ENCODE measurements at regions not wholly inside any gene's neighbourhood (a gene's known extent, or its start where the extent isn't known, plus 50 kb on each side); places are given as distances from the start of the nearest gene placed in this dataset.
"Not testable (repeated sequence)": the region's sequence is repeated elsewhere in the genome, so short reads cannot be mapped to it uniquely, and the experiment has no call there.

- H3K9me3 ChIP-seq (ENCODE audit: control insufficient read depth, insufficient read depth, low read depth, low read length); intact Hi-C loops (cut with micrococcal nuclease; ENCODE audit: unreplicated experiment); CTCF ChIA-PET; H3K27me3 ChIP-seq (ENCODE audit: control insufficient read depth, insufficient read depth, low read length); BruUV-seq (replicated peaks); H3K27ac ChIP-seq (ENCODE audit: low read length); ATAC-seq; H3K36me3 ChIP-seq (ENCODE audit: control insufficient read depth, insufficient read depth, low read length); H3K4me1 ChIP-seq (ENCODE audit: control insufficient read depth, insufficient read depth, low read length); POLR2A ChIA-PET; DNase-seq (ENCODE audit: low read depth, low spot score); in situ Hi-C loops (cut with HindIII; ENCODE audit: low pct_unique_long_range_greater_than_20kb, low sequenced_read_pairs); H3K4me3 ChIP-seq (ENCODE audit: low read depth in 2 of 2, low read length in 2 of 2): not testable (repeated sequence)
These were observed 243.6 kb downstream of the CWH43 start for GRCh38 chr4:49229713-49230112.

- DNase-seq (ENCODE audit: low read depth, low spot score); ATAC-seq; BruUV-seq (replicated peaks); H3K27me3 ChIP-seq (ENCODE audit: control insufficient read depth, insufficient read depth, low read length); intact Hi-C loops (cut with micrococcal nuclease; ENCODE audit: unreplicated experiment); H3K4me3 ChIP-seq (ENCODE audit: low read depth in 2 of 2, low read length in 2 of 2); H3K27ac ChIP-seq (ENCODE audit: low read length); H3K36me3 ChIP-seq (ENCODE audit: control insufficient read depth, insufficient read depth, low read length); H3K4me1 ChIP-seq (ENCODE audit: control insufficient read depth, insufficient read depth, low read length); CTCF ChIA-PET; H3K9me3 ChIP-seq (ENCODE audit: control insufficient read depth, insufficient read depth, low read depth, low read length); in situ Hi-C loops (cut with HindIII; ENCODE audit: low pct_unique_long_range_greater_than_20kb, low sequenced_read_pairs); POLR2A ChIA-PET: not testable (repeated sequence)
These were observed 247.3 kb downstream of the CWH43 start for GRCh38 chr4:49233346-49233745.

- POLR2A ChIA-PET; in situ Hi-C loops (cut with HindIII; ENCODE audit: low pct_unique_long_range_greater_than_20kb, low sequenced_read_pairs); H3K4me1 ChIP-seq (ENCODE audit: control insufficient read depth, insufficient read depth, low read length); H3K27me3 ChIP-seq (ENCODE audit: control insufficient read depth, insufficient read depth, low read length); intact Hi-C loops (cut with micrococcal nuclease; ENCODE audit: unreplicated experiment); CTCF ChIA-PET; ATAC-seq; BruUV-seq (replicated peaks); H3K27ac ChIP-seq (ENCODE audit: low read length); H3K4me3 ChIP-seq (ENCODE audit: low read depth in 2 of 2, low read length in 2 of 2); H3K9me3 ChIP-seq (ENCODE audit: control insufficient read depth, insufficient read depth, low read depth, low read length); DNase-seq (ENCODE audit: low read depth, low spot score); H3K36me3 ChIP-seq (ENCODE audit: control insufficient read depth, insufficient read depth, low read length): not testable (repeated sequence)
These were observed 247.7 kb downstream of the CWH43 start for GRCh38 chr4:49233749-49234148.

DNA sequence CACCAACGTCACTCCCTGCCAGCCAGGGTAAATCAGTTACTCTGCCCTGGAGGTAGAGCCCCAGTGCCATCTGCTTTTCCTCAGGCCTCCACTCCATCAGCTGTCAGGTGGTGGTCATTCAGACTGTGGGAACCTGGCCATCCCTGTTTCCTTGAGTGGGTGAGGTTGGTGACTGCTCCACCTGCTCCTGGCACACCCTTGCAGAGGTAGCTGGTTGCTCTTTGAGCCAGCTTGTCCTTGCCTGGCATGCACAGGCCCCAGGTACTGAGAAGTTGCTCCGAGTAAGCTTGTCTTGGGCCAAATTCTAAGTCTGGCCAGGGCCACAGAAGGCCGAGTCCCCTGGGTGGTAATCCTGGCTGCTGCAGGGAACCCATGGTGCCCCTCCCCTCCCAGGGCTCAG, 248.3 kb downstream of the CWH43 start:
- H3K4me3 ChIP-seq (ENCODE audit: low read depth in 2 of 2, low read length in 2 of 2); H3K9me3 ChIP-seq (ENCODE audit: control insufficient read depth, insufficient read depth, low read depth, low read length); H3K36me3 ChIP-seq (ENCODE audit: control insufficient read depth, insufficient read depth, low read length); DNase-seq (ENCODE audit: low read depth, low spot score); H3K4me1 ChIP-seq (ENCODE audit: control insufficient read depth, insufficient read depth, low read length); CTCF ChIA-PET; H3K27me3 ChIP-seq (ENCODE audit: control insufficient read depth, insufficient read depth, low read length); in situ Hi-C loops (cut with HindIII; ENCODE audit: low pct_unique_long_range_greater_than_20kb, low sequenced_read_pairs); POLR2A ChIA-PET; BruUV-seq (replicated peaks); ATAC-seq; H3K27ac ChIP-seq (ENCODE audit: low read length); intact Hi-C loops (cut with micrococcal nuclease; ENCODE audit: unreplicated experiment): not testable (repeated sequence)

DNA sequence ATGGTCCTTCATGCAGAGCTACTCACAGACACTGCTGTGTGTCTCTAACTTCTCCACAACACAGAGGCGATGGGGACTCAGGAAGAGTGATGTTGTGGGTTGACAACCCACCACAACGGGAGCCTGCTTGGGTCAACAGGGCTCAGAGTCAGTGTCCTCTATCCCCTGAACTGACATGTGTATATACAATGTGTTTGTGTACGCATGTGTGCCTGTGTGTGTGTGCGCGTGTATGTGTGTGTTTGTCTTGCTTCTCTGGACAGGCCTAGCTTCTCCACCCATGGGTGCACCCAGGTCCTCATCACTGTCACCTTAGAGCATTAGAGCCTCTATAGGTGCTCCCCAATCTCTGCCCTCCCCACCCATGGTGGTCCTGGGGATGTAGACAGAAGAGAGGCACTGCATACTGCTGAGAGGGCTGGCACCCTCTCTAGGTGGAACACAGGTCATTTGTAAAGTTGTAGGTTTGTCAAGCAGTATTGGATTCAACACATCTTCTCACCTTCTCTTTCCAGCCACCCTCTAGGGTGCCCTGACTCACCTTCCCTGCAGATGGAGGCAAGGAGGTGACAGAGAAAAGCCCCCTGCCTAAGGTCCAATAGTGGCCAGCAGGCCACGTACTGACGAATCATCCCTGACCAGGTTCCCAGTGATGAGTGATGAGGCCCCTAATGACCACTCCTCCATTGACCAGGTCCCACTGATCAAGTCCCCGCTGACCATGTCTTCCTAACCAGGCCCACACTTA, 249.5 kb downstream of the CWH43 start:
- in situ Hi-C loops (cut with HindIII; ENCODE audit: low pct_unique_long_range_greater_than_20kb, low sequenced_read_pairs); ATAC-seq; BruUV-seq (replicated peaks); POLR2A ChIA-PET; H3K36me3 ChIP-seq (ENCODE audit: control insufficient read depth, insufficient read depth, low read length); H3K4me1 ChIP-seq (ENCODE audit: control insufficient read depth, insufficient read depth, low read length); H3K9me3 ChIP-seq (ENCODE audit: control insufficient read depth, insufficient read depth, low read depth, low read length); DNase-seq (ENCODE audit: low read depth, low spot score); H3K4me3 ChIP-seq (ENCODE audit: low read depth in 2 of 2, low read length in 2 of 2); H3K27me3 ChIP-seq (ENCODE audit: control insufficient read depth, insufficient read depth, low read length); CTCF ChIA-PET; H3K27ac ChIP-seq (ENCODE audit: low read length); intact Hi-C loops (cut with micrococcal nuclease; ENCODE audit: unreplicated experiment): not testable (repeated sequence)

DNA sequence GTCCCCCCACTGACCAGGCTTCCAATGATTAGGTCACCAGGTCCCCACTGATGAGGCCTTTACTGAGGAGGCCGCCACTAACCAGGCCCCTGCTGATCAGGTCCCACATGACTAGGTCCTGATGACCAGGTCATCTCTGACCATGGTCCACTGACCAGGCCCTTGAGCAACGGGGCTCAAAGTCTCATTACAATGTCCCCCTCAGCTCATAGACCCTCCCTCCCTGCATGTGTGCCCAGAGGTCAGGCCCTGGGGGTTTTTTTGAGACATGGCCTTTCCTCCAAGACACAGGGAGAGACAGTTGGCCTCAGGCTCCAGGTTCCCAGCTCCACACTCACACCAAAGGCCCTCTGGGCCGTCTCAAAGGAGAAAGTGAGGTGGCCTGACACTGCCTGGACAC, 250.4 kb downstream of the CWH43 start:
- DNase-seq (ENCODE audit: low read depth, low spot score); H3K27me3 ChIP-seq (ENCODE audit: control insufficient read depth, insufficient read depth, low read length); ATAC-seq; H3K36me3 ChIP-seq (ENCODE audit: control insufficient read depth, insufficient read depth, low read length); H3K27ac ChIP-seq (ENCODE audit: low read length); CTCF ChIA-PET; H3K9me3 ChIP-seq (ENCODE audit: control insufficient read depth, insufficient read depth, low read depth, low read length); in situ Hi-C loops (cut with HindIII; ENCODE audit: low pct_unique_long_range_greater_than_20kb, low sequenced_read_pairs); H3K4me3 ChIP-seq (ENCODE audit: low read depth in 2 of 2, low read length in 2 of 2); H3K4me1 ChIP-seq (ENCODE audit: control insufficient read depth, insufficient read depth, low read length); POLR2A ChIA-PET; BruUV-seq (replicated peaks); intact Hi-C loops (cut with micrococcal nuclease; ENCODE audit: unreplicated experiment): not testable (repeated sequence)

- BruUV-seq (replicated peaks); POLR2A ChIA-PET; H3K27ac ChIP-seq (ENCODE audit: low read length); intact Hi-C loops (cut with micrococcal nuclease; ENCODE audit: unreplicated experiment); DNase-seq (ENCODE audit: low read depth, low spot score); H3K27me3 ChIP-seq (ENCODE audit: control insufficient read depth, insufficient read depth, low read length); H3K36me3 ChIP-seq (ENCODE audit: control insufficient read depth, insufficient read depth, low read length); in situ Hi-C loops (cut with HindIII; ENCODE audit: low pct_unique_long_range_greater_than_20kb, low sequenced_read_pairs); CTCF ChIA-PET; H3K4me3 ChIP-seq (ENCODE audit: low read depth in 2 of 2, low read length in 2 of 2); H3K9me3 ChIP-seq (ENCODE audit: control insufficient read depth, insufficient read depth, low read depth, low read length); H3K4me1 ChIP-seq (ENCODE audit: control insufficient read depth, insufficient read depth, low read length); ATAC-seq: not testable (repeated sequence)
These were observed 255.2 kb downstream of the CWH43 start for GRCh38 chr4:49241295-49241694.

DNA sequence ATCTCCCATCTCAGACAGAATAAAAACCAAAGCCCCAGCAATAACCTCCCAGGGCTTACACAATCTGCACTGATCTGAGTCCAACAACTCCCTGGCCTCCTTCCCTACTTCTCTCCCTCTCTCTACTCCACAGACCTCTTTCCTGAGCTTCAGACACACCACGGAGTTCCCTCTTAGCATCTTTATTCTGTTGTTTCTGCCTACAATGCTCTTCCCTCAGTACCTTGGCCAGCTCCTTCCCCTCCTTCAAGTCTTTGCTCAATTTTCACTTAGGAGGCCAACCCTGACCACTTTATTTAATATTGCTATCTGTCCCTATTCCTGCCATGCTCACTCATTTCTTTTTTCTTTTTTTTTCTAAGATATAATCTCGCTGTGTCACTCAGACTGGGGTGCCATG, 276.7 kb downstream of the CWH43 start:
- intact Hi-C loops (cut with micrococcal nuclease; ENCODE audit: unreplicated experiment); H3K36me3 ChIP-seq (ENCODE audit: control insufficient read depth, insufficient read depth, low read length); H3K9me3 ChIP-seq (ENCODE audit: control insufficient read depth, insufficient read depth, low read depth, low read length); POLR2A ChIA-PET; H3K4me3 ChIP-seq (ENCODE audit: low read depth in 2 of 2, low read length in 2 of 2); DNase-seq (ENCODE audit: low read depth, low spot score); CTCF ChIA-PET; H3K27ac ChIP-seq (ENCODE audit: low read length); in situ Hi-C loops (cut with HindIII; ENCODE audit: low pct_unique_long_range_greater_than_20kb, low sequenced_read_pairs); ATAC-seq; H3K27me3 ChIP-seq (ENCODE audit: control insufficient read depth, insufficient read depth, low read length); BruUV-seq (replicated peaks); H3K4me1 ChIP-seq (ENCODE audit: control insufficient read depth, insufficient read depth, low read length): not testable (repeated sequence)

Data from Panc1 (cell line).